HG02798 (cell line): ENCODE measurements at regions not wholly inside any gene's neighbourhood (a gene's known extent, or its start where the extent isn't known, plus 50 kb on each side); places are given as distances from the start of the nearest gene placed in this dataset.

Source experiments
- ATAC-seq: cut with Tn5 transposase; IDR thresholded peaks from one replicate; pipeline ENCODE4 v1.9.1; 2021; ENCODE audit warnings: mild to moderate bottlenecking; ENCODE audit not compliant: unreplicated experiment, poor library complexity

DNA sequence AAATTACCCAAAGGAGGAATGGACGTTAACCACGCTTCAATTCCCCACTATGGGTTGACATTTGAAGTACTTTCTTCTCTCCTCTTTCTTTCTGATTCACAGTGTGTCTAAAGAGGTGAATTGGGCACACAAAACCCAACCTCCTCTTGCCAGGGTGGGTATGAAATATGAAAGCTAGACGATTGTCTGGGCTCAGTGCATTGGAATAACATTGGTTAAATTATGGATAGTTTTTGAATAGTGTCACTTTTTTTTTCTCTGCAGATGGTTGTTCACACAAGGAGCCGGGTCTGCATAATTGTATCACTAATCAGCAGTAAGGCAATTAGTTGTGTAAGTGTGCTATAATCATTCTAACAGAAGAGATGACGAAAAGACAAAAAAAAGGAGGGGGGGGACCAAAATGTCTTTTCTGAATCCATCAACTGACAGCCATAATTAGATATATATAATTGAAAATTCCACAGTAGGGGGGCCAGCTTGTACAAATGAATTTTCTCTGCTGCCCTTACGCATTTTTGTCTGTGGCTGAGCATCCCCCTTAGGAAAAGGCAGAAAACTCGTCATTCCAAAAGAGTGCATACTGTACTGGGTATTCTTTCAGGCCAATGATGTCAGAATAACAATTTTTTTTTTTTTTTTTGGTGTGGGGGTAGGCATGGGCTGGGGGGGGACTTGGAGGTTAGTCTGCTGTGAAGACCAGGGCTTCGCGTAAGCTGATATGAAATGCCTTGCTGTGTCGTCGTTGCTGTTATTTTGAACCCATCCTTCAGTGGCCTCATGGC lies 307.5 kb upstream of the SALL1 start:
- ATAC-seq, result no peak

DNA sequence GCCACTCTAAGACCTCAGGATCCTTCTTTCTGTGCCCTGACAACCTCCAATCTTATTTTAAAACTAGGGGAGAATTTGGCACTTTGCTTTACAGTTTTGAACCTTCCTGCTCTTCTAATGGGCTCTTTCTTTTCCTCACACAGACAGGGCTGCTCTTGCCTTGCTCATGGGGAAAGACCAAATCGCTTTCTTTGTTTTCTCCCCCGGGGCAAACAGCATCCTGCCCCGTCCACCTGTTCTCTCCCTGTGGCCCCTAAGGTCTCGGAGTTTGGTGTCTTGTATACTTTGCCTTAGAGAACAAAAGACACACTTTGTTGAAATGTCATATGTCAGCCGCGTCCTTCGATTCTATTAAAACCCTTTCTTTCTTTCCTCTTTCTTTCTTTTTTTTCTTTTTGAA lies 306.7 kb upstream of the SALL1 start:
- no peak for ATAC-seq

DNA sequence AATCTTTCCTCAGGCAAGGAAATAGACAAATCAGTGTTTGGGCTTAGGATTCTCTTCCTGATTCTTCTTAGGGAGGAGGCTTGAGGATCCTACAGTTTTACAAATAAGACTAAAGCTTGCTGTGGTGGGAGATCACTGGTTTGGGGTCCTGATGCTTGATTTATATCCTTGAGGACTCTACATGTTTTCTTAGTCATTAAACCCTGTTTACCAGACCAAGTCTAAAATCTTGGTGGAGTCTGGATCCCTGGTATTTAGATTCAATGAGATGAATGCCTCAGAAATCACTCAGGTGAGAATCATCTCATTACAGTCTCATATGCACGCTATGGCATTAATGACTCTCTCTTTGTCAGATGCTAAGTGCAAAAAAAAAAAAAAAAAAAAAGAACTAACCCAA lies 304.3 kb upstream of the SALL1 start:
- ATAC-seq, result no peak

DNA sequence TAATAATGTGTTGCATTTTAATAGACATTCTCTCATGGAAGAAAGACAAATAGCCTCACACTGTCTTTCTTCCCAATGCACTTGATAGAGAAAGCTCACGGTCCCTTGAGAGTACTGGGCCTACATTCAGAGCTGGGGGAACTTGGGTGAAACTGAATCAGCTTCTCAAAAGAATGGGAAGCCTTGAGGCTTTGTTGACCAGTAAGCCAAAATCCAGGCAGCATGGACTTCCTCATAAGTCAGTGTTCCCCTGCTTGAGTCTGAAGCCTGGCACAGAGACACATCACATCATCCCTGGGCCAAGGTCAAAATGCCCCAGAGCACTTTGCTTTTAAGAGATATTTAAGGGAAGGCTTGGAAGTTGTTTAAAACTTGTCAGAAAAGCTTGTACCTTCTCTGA lies 302.2 kb upstream of the SALL1 start:
- no peak for ATAC-seq

DNA sequence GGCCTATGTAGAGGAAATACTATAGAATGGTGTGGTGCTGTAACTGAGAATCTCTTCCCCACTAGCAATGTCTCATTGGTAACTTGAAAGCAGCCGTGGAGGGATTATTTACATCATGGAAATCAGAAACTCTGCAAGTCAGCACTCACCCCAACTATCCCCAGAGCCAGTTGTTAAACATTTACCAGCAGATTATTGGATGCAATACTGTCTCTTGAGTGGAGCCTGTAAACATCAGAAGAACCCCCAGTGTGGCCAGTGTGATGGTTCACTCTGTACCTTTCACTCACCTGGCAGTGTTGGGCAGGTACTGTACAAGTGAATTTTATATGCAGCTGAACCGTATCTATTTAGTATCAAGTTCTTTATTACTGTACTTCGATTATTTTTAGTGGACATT lies 299.8 kb upstream of the SALL1 start:
- no peak for ATAC-seq

DNA sequence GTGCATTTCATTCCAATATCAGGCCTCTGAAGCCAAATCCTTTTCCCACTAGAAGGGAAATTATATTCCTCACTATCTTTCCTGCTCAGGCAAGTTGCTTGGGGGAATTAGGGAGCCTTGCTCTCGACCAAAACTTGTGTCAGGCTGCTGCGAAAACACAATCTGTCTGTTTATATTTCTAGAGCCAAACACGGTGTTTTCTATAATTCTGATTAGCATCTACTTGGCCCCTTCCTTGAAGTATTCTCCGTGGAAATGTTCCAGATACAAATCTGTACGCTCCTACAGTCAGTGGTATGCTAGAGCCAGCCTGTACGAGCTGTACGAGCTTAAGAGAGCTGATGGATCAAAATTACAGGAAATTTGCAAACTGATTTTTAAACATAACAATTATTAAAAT lies 299.3 kb upstream of the SALL1 start:
- ATAC-seq, result no peak

DNA sequence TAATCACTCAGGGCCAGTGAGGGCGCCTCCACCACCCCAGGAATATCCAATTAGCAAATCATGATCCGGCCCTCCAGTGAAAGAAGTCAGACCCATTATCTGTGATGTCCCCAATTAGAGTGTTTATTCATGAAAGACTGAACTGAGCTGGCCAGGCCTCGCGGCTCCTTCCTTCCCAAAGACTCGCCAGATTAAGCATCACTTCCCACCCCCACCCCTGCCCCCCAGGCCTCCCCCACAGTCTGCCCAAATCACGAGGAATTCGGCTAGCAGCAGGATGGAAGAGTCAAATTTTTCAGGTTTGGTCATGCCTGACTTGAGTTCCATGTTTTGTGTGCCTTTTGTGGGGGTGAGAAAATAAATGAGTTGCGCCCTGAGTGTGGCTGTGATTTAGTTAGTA lies 298.4 kb upstream of the SALL1 start:
- no peak for ATAC-seq

DNA sequence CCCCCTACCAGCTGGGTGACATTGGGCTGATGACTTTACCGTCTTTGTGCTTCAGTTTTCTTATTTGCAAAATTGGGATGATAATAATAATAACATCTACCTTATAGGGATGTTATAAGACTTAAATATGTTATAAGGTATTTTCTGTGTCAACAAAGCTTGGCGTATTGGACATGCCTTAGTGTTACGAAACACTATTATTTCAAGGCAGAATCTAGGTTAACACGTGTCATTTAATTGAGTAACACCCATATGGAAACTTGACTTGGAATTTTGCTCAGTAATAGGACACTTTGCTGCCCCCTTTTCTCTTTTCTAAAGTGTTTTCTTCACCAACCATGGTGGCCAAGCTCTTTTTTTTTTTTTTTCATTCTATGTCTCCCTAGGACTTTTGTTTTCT lies 294.2 kb upstream of the SALL1 start:
- ATAC-seq, result no peak

DNA sequence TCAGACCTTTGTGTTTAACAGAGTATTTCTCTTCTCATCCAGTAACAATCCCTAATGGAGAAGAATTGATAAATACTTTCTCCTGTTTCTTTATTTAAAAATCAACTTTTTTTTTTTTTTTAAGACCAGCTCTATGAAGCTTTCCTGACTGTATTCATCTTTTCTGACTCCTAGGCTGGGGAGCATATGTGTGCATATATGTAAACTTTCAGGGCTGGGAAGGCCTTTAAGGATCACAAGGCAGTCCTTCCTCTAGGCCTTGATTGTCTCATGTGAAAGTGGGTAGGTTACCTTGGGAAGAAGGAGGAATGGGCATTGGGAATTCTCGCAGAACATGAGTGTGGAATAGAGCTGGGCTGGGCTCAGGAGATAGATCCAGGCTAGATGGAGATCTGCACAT lies 292.9 kb upstream of the SALL1 start:
- ATAC-seq, result no peak

DNA sequence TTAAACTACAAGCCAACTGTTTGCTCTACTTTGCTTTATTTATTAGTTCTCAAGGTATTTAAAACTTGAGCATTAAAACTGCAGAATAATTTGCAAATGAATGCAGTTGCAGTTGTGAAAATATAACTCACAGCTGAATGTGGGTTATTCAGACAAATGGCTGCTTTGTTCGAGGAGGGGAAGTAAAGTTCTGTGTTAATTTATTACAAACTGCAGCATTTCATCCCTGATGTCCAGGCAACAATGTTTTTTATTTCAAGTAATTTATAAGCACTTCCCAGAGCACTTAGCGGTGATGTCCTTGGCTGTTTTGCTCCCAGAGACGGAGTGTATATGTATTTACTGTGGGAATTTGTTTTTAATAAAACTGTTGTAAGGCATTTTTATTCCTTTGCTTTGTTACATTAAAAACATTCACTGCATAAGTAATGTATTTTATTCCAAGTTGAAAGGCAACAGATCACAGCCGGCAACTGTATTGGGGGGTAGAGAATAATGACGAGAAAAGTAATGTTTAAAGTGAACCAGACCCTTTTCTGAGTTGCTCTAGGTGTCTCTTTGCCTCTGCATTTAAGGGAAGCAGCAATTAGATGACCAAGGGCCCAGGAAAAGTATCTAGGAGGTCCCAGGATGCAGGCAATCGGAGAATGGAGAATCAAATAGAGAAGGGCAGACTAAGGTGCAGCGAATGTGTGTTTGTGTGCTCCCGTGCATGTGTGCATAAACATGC lies 291.2 kb upstream of the SALL1 start:
- no peak for ATAC-seq

DNA sequence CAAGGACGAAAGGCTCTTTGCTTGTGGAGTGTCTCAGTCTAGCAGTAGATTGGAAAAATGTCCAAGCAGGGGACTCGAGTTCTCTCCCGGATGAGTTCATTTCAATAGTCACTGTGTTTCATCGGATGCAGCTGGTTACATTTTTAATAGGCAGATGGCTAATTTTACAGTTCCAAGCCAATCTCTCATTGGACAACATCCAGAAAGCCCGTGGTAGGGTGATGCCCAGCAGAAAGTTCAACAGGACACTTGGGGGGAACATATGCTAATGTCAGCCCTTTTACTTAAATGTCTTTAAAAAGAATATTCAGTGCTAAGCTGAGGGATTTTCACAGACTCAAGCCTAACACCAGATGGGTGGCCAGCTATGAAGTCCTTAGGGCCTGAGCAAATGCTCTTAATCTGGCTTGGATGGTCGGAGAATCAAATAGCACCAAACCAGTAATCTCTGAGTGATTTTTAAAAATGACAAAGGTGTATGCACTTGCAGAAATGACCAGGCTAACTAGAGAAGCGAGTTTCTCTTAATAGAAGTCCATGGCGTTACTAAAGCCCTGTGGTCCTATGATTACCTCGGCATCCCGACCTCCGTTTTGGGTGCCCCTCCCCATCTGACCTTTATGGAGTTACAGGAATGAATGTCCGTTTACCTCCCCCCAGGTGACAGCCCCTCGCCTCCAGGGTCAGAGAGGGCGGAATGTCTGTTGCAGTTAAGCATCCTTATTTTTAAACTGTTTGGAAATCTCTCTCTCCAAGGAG lies 289.2 kb upstream of the SALL1 start:
- ATAC-seq, result no peak

DNA sequence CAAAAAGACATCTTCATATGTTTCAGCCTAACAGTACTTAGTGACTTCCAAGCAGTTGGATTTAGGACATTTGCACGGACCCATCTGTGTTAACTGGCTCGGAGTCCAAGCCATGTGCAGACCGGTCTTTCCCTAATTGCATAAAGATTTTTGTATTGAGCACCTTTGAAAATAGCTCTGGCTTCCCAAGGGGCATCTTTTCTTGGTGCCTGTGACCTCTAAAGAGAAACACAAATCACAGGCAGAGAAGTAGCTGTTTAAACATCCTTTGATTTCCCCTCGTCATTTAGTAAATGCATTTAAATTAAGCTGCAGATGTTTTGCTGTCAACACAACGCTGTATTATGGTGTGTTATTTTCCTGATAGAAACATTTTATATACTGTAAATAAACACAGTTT lies 288.2 kb upstream of the SALL1 start:
- no peak for ATAC-seq

DNA sequence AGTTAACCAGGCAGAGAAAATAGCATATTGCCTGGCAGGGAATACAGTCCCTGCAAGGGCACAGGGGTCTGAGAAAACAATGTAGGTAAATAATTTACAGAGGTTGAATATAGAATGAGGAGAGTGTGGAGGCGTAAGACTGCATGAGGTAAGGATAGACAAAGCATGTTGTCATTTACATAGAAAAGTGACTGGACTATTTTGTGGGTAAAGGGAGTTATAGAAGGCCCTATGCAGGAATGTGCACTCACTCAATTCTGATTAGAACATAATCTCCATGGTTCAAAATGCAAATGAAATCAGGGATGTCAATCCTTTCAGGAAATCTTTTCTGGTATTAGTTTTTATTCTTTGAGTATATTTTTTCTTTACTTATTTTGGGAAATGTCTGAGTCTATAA lies 285.7 kb upstream of the SALL1 start:
- no peak for ATAC-seq

DNA sequence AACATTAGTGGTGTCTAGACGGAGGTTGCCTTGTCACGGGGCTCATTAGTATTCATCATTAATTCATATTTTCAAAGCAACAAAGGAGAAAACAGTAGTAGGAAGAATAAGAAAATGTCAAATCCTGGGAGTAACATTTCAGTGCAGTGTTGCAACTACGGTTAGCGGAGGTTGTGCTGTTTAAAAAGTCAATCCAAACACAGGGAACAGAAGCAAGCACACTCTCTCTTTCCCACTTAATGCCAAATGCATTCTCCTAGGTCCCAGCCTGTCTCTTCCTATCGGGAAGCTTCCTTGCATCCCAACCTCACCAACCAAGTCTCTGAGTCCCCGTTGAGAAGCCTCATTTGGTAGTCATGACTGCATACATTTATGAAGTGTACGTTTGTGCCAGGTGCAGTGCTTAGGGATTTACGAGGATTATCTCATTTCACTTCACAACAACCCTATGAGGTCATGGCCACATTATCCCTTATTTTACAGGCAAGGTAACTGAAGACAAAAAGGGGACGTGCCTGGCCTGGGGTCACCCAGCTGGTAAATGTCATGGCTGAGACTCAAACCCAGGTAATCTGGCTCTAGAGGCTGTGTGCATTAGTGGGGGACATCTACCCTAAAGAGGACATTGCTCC lies 283.6 kb upstream of the SALL1 start:
- ATAC-seq, result no peak

DNA sequence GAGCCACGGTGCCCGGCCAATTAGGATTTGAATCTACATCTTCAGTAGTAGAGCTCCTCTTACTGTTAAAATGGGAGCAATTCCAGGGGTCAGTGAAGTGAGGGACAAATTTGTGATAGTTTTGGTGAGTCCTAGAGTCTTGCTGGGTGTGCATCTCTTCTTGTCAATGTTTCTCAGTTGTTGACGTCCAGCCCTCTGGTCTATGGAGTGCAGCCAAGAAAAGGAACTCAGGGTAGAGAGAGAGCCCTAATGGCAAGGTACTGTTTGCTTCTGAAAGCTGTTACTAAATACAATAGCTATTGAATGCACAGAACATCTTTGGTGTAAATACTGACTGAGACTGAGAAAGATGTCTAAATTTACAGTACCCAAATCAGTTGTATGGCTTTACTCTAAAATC lies 282.5 kb upstream of the SALL1 start:
- no peak for ATAC-seq

DNA sequence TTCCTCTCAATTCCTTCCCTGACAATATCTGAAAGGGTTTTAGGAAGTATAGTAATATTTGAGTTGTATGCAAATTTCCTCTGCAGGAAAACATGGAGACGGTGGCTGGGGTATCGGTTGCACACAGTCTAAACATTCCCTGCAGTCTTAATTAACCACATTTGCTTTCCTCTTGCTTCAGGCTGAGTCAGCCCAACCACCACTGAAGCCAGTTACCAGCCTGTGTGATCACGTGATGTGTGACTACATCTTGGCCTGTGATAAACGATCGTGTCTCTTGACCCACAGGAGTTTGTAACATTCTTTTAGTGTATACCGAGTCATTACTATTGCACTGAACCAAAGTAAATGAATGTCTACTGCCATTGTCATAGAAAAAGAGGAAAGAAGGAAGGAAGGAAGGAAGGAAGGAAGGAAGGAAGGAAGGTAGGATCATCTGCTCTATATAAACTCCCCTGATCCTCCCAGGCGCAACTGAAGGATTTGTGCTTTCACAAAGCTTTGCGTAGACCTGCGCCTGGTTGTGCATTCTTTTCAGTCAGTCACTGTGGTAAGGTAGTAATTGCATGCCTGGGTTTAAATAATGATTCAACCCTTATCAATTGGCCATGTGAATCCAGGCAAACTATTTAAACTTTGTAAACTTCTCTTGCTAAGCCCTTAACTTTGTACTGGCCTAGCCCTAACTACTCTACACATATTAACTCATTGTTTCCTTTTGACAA lies 280.6 kb upstream of the SALL1 start:
- no peak for ATAC-seq

DNA sequence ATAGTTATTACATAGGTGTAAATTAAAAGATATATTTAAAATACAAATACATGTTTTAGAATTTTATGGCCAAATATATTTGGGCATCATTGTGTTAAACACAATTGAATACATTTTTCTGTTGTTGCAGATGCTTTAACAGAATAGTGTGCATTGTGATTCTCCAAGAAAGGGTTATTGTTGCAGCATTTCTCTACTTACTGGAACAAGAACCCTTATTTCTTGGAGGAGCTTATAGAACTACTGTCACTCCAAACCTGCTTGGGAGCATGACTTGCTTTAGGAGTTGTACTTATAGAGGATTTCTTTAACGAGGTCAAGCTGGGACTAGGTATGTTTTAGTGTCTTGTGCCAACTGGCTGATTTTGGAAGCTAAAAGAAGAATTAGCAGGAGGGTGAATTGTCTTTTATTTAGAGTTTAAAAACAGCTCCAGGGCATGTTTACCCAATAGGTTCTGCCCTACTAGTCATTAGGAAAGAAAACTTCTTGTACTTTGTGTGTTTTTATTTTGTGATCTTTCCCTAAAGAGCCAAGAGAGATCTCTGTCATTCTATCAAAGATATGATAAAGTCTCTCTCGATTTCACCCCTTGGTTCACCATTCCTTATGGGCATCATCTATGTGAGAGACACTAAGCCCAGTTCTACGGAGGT lies 279.8 kb upstream of the SALL1 start:
- no peak for ATAC-seq

DNA sequence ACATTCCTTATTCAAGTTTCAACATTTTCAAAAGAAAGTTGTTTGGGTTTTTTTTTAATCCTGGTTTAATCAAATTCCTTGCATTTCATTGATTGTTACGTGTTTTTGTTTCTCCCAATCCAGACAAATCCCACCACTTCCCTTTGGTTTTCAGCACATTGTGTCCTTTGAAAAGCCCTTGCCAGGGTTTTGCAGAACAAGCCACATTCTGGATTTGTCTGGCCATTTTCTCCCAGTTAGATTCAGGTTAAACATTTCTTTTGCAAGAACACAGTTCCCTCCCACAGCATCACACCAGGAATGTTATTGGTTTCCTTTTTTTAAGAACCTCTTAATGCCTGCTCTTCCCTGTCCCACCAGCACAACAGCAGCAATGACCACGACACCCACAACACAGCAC lies 278.0 kb upstream of the SALL1 start:
- no peak for ATAC-seq

DNA sequence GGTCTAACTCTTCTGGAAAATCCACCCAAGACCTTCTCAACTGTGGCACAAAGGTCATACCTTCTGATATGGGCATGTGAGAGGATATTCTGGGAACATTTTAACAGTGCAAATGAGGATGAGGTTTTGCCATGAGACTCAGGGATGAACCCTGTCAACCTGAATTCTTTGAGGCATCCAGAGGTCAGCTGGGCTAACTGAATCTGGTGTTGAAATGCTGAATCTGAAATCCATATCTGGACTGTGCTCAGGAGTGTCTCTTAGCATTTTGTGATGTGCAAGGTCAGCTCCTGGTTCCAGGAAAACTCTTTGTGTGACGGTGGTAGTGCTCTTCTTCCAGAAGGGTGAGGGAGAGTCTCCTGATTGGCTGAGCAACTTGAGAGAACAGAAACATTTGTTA lies 276.0 kb upstream of the SALL1 start:
- no peak for ATAC-seq

DNA sequence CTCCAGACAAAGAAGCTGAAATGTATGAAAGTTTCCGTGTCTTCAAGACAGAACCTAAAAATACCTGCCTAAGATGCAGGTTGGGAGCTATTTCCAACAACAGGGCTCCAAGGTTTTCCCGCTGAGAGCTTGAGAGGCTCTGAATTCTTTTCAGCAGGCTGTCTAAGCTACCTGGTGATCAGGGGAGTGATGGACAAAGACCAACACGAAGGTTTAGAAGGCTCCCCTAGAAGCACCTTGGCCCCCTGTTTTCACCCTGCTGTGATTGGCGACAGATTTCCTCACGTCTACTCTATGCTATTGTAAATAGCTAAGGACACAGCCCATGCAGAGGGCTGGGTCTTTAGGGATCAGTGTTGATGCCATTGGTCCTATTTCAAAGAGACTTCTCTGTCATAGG lies 275.2 kb upstream of the SALL1 start:
- no peak for ATAC-seq
